HepG2 (cell line): ENCODE measurements at regions not wholly inside any gene's neighbourhood (a gene's known extent, or its start where the extent isn't known, plus 50 kb on each side); places are given as distances from the start of the nearest gene placed in this dataset.

ENCODE experiments used
- ATM ChIP-seq: fragments of 450-650 bp; IDR thresholded peaks from 2 replicates; pipeline ENCODE4 v1.7.1; 2017; ENCODE audit warnings: mild to moderate bottlenecking, borderline replicate concordance
- BORCS8-MEF2B ChIP-seq: sonication (generic); formaldehyde crosslinking; IDR thresholded peaks from 2 replicates; pipeline ENCODE4 v1.8.0; 2022; ENCODE audit warnings: mild to moderate bottlenecking, missing genetic modification reagents
- CBX2 ChIP-seq, 2 experiments: fragments of 200-600 bp in 1 of 2; sonication (generic); formaldehyde crosslinking in 1 of 2; IDR thresholded peaks; 2 replicates each; pipeline versions ENCODE4 v1.7.0 to v1.8.1; 2018 to 2022; ENCODE audit warnings: low read depth in 2 of 2, low read length in 1 of 2, mild to moderate bottlenecking in 1 of 2, missing genetic modification reagents in 1 of 2
- GTF3A ChIP-seq: sonication (generic); formaldehyde crosslinking; conservative IDR thresholded peaks from 2 replicates; pipeline ENCODE4 v1.4.0; 2020; ENCODE audit warnings: mild to moderate bottlenecking, missing genetic modification reagents
- HDAC2 ChIP-seq: sonication (generic); formaldehyde crosslinking; IDR thresholded peaks from 2 replicates; pipeline ENCODE4 v1.4.0; 2020; ENCODE audit warnings: missing genetic modification reagents
- KLF11 ChIP-seq: IDR thresholded peaks from 2 replicates; pipeline ENCODE4 v1.6.1; 2016; ENCODE audit warnings: missing compliant biosample characterization
- KLF16 ChIP-seq, 2 experiments: sonication (generic) in 1 of 2; formaldehyde crosslinking in 1 of 2; IDR thresholded peaks; 2 replicates each; pipeline versions ENCODE4 v1.6.1 to v1.8.0; 2016 to 2023; ENCODE audit warnings: missing genetic modification reagents in 2 of 2, missing compliant biosample characterization in 1 of 2
- MLX ChIP-seq: IDR thresholded peaks from 2 replicates; pipeline ENCODE4 v1.6.1; 2016
- SALL1 ChIP-seq: sonication (generic); formaldehyde crosslinking; IDR thresholded peaks from 2 replicates; pipeline ENCODE4 v1.8.0; 2022; ENCODE audit warnings: mild to moderate bottlenecking, missing genetic modification reagents
- SIX1 ChIP-seq: sonication (generic); formaldehyde crosslinking; IDR thresholded peaks from 2 replicates; pipeline ENCODE4 v1.4.0; 2020; ENCODE audit warnings: missing genetic modification reagents, borderline replicate concordance
- U2AF1 ChIP-seq: fragments of 200-400 bp; formaldehyde crosslinking; optimal IDR thresholded peaks from 2 replicates; pipeline ENCODE3; 2017; ENCODE audit warnings: mild to moderate bottlenecking, low read depth, low read length
- ZNF225 ChIP-seq: sonication (generic); formaldehyde crosslinking; IDR thresholded peaks from 2 replicates; pipeline ENCODE4 v1.4.0; 2020; ENCODE audit warnings: mild to moderate bottlenecking, missing genetic modification reagents
- ZNF30 ChIP-seq: sonication (generic); formaldehyde crosslinking; IDR thresholded peaks from 2 replicates; pipeline ENCODE4 v1.5.0; 2020; ENCODE audit warnings: mild to moderate bottlenecking, missing genetic modification reagents
- ZNF687 ChIP-seq: sonication (generic); formaldehyde crosslinking; IDR thresholded peaks from 2 replicates; pipeline ENCODE4 v1.5.1; 2020; ENCODE audit warnings: mild to moderate bottlenecking, missing genetic modification reagents, moderate library complexity
- TF ChIP-seq, protein P1 (sequence below): sonication (generic); formaldehyde crosslinking; IDR thresholded peaks from 2 replicates; pipeline ENCODE4 v1.8.0; 2023; ENCODE audit warnings: mild to moderate bottlenecking, missing genetic modification reagents
- TF ChIP-seq, protein P2 (sequence below): sonication (generic); formaldehyde crosslinking; IDR thresholded peaks from 2 replicates; pipeline ENCODE4 v1.5.0; 2020; ENCODE audit warnings: mild to moderate bottlenecking, missing genetic modification reagents
- TF ChIP-seq, protein P3 (sequence below): sonication (generic); formaldehyde crosslinking; conservative IDR thresholded peaks from 2 replicates; pipeline ENCODE4 v1.8.0; 2022; ENCODE audit warnings: mild to moderate bottlenecking, moderate library complexity, missing genetic modification reagents

- TF ChIP-seq SALL1 (CRISPR knock-in tag) (peak; percentile 40; the same call in 1 of the 2 replicates), ZNF687 (CRISPR knock-in tag) (peak; percentile 25; the same call in 1 of the 2 replicates), ZNF225 (no peak), KLF16 (CRISPR knock-in tag; IDR thresholded peaks at IDR 0.05) (0 out of 4 replicates have a peak, but pooled peaks of 1 of the 2 experiments have one; percentile 16), BORCS8-MEF2B (CRISPR knock-in tag) (0 out of 2 replicates have a peak, but pooled peaks have one; percentile 16), U2AF1 (no peak), SIX1 (CRISPR knock-in tag) (no peak), ATM (no peak), MLX (CRISPR knock-in tag) (no peak), CBX2 (IDR thresholded peaks at IDR 0.05; ENCODE audit: low read depth, low read length) (no peak), CBX2 (CRISPR knock-in tag; IDR thresholded peaks at IDR 0.05; ENCODE audit: low read depth) (no peak), HDAC2 (CRISPR knock-in tag) (no peak), KLF11 (CRISPR knock-in tag) (no peak), GTF3A (no peak), ZNF30 (CRISPR knock-in tag) (no peak)
- TF ChIP-seq, protein P1, sequence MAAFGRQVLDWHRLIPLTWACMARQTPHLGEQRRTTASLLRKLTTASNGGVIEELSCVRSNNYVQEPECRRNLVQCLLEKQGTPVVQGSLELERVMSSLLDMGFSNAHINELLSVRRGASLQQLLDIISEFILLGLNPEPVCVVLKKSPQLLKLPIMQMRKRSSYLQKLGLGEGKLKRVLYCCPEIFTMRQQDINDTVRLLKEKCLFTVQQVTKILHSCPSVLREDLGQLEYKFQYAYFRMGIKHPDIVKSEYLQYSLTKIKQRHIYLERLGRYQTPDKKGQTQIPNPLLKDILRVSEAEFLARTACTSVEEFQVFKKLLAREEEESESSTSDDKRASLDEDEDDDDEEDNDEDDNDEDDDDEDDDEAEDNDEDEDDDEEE (CRISPR knock-in tag), result no peak
- TF ChIP-seq, protein P2, sequence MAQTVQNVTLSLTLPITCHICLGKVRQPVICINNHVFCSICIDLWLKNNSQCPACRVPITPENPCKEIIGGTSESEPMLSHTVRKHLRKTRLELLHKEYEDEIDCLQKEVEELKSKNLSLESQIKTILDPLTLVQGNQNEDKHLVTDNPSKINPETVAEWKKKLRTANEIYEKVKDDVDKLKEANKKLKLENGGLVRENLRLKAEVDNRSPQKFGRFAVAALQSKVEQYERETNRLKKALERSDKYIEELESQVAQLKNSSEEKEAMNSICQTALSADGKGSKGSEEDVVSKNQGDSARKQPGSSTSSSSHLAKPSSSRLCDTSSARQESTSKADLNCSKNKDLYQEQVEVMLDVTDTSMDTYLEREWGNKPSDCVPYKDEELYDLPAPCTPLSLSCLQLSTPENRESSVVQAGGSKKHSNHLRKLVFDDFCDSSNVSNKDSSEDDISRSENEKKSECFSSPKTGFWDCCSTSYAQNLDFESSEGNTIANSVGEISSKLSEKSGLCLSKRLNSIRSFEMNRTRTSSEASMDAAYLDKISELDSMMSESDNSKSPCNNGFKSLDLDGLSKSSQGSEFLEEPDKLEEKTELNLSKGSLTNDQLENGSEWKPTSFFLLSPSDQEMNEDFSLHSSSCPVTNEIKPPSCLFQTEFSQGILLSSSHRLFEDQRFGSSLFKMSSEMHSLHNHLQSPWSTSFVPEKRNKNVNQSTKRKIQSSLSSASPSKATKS (CRISPR knock-in tag), result no peak
- TF ChIP-seq, protein P3, sequence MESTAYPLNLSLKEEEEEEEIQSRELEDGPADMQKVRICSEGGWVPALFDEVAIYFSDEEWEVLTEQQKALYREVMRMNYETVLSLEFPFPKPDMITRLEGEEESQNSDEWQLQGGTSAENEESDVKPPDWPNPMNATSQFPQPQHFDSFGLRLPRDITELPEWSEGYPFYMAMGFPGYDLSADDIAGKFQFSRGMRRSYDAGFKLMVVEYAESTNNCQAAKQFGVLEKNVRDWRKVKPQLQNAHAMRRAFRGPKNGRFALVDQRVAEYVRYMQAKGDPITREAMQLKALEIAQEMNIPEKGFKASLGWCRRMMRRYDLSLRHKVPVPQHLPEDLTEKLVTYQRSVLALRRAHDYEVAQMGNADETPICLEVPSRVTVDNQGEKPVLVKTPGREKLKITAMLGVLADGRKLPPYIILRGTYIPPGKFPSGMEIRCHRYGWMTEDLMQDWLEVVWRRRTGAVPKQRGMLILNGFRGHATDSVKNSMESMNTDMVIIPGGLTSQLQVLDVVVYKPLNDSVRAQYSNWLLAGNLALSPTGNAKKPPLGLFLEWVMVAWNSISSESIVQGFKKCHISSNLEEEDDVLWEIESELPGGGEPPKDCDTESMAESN, result no peak
Measured at GRCh38 chr3:14261229-14261628, 82.6 kb downstream of the LSM3 start (continued).
